IPS-18c (cell line): ENCODE measurements at regions not wholly inside any gene's neighbourhood (a gene's known extent, or its start where the extent isn't known, plus 50 kb on each side); places are given as distances from the start of the nearest gene placed in this dataset.
"Not testable (repeated sequence)": the region's sequence is repeated elsewhere in the genome, so short reads cannot be mapped to it uniquely, and the experiment has no call there.

ENCODE experiments used
- H3K4me3 ChIP-seq: 2 replicates; pipeline ENCODE4 v1.7.0; 2013; ENCODE audit warnings: low read depth, mild to moderate bottlenecking, low read length, moderate library complexity; ENCODE audit not compliant: insufficient read depth
- H3K9me3 ChIP-seq: one replicate; pipeline ENCODE4 v1.6.1; 2013; ENCODE audit warnings: mild to moderate bottlenecking, low read length, moderate library complexity; ENCODE audit not compliant: control insufficient read depth, insufficient read depth

DNA sequence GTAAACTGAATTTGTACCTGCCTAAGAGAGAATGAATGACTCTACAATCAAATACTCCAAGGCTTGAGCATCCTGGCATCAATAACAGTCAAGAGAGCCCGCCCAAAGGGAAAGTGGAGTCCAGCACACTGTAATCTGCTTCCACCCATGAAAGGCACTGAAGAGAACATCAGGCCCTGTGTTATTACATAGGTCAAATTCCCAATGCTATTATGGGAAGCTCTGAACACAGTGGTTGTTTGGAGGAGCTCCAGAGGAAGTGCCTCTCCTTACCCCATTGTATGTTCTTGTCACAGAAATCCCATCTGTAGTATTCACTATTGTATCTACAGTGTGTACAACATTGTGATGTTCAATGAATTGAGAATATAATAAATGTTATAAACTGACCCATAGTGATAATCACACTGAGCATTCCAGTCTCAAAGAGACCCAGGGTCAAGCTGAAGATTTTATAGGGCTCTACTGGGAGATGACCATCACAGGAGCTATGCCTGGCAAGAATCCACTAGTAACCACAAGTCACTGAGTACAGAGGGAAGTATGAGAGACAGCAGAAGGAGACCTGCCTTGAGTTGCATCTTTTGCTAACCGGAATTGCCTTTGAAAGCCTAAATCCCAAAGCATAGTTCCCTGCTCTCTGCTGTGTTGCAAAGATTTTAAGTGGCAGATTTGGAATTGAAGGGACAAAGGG is 446.7 kb downstream of the GJA1 start:
- H3K4me3 ChIP-seq = no peak overlapping the region
- H3K9me3 ChIP-seq = no peaks in the 10 kb centered on the region

DNA sequence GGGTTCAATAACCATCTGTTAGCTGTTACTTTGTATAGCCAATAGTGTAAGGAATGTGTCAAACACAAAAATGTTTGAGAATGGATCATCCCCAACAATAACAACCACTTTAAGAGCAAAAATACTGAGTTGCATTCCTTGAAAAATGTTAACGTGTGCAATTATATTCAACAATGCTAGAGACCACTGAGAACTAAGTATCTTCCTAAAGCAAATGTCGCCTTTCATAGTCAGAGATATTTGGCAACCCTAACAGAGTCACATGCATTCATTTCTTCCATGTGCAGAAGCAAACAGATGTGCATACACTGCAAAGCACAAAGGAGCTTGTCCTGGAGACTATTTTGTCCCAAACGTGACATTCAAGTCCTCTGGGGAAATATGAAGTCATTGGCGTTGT is 448.6 kb downstream of the GJA1 start:
- Histone ChIP-seq H3K9me3 (no peaks in the 10 kb centered on the region), H3K4me3 (no peak overlapping the region)

DNA sequence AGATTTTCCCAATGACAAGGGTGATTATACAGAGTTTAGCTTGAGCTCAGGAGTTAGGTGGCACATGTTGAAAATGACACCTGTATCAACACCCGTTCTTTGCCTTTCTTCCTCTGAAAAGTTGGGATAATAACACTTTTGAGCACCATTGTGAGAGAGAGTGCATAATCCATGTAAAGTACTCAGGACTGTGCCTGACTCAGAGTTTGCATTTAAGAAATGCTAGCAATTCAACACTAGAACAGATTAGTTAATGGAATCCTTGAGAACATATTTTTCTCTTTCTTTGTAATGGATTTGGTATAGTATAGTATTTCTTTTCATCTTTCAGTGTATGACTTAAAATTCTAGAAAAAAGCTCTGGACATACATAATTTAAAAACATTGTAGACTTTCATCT is 449.2 kb downstream of the GJA1 start:
- H3K9me3 ChIP-seq = no peaks in the 10 kb centered on the region

DNA sequence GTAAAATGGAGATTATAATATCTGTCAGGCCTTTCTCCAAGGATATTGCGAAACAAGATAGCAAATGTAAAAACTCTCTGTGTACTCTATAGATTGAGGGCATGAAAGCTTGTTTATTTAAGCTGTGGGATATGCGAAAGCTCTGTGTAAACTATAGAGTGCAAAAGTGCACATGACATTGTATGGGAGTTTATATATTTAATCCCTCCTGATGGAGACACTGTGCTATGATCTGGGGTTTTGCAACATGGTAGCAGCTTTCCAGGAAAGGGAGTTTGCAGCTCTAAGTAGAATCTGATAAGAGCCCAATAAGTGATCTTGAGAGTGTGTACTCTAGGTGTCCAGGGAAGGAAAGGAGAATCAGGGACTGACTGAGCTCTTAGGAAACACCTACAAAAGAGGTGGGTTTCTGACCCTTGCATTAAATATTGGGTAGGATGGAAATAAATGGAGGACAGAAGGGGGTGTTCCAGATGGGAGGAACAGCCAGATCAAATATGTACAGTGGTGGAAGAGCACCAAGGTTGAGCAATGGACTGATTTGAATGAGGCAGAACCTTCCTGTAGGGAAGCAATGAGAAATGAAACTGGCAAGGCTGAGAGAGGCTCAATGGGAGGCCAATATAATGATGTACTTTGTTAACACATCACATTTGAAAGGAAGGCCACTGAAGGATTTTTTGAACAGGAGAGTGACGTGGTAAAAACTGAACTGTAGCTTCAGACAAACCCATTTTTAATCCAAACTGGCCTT is 450.1 kb downstream of the GJA1 start:
- Histone ChIP-seq H3K9me3 (no peaks in the 10 kb centered on the region), H3K4me3 (no peak overlapping the region)

More for the DNA sequence above, 449.2 kb downstream of the GJA1 start:
- no peak overlapping the region for H3K4me3 ChIP-seq

DNA sequence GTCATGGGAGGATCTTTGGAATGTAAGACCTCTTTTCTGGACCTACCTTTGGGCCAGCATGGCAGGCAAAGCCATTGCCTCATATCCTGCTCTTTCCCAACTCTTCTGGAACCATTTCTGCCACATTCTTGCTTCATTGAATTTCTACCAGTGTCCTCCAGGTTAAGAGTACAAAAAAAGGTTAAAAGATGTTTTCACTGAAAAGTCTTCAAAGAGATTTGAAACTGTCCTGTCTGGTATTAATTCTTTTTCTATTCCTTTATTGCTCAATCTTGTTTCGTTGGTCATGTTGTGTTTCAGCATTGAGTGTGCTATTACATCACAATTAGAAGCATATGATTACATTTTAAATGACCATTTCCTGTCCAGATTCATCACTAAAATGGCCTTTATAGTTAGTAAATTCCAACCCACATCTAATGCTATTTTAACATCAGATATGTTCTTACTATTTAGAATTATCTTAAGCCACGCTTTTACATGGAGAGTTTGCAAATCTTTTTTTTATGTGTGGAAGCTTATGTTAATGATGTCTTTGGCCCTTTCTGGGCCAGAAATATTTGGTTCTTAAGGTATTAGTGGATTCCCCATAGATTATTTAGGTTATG is 450.9 kb downstream of the GJA1 start:
- Histone ChIP-seq H3K9me3 (no peaks in the 10 kb centered on the region), H3K4me3 (no peak overlapping the region)

GRCh38 chr6:121887724-121888123 is 452.3 kb downstream of the GJA1 start:
- Histone ChIP-seq H3K9me3 (no peaks in the 10 kb centered on the region), H3K4me3 (no peak overlapping the region)

GRCh38 chr6:121890307-121890910 is 455.0 kb downstream of the GJA1 start:
- no peaks in the 10 kb centered on the region for H3K9me3 ChIP-seq
- no peak overlapping the region for H3K4me3 ChIP-seq

- H3K4me3 ChIP-seq, H3K9me3 ChIP-seq: not testable (repeated sequence)
Observed at GRCh38 chr6:121895731-121896130, 460.3 kb downstream of the GJA1 start.

DNA sequence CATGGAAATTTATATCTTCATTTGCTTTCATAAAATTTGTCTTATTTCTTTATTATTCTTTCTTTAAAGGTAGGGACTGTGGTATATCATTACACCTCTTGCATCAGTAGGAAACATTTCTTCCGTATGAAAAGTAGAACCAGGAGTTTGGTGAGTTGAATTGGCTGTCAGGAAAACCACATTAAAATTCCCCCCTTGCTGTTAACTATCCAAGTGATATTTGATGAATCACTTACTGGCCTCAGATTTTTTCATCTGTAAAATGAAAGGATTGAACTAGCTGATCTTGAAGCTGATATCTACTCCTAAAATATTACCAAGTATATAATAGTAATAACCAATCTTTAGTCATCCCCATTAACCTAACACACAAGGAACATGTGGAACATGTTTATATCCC is 460.9 kb downstream of the GJA1 start:
- Histone ChIP-seq H3K9me3 (no peaks in the 10 kb centered on the region), H3K4me3 (no peak overlapping the region)

DNA sequence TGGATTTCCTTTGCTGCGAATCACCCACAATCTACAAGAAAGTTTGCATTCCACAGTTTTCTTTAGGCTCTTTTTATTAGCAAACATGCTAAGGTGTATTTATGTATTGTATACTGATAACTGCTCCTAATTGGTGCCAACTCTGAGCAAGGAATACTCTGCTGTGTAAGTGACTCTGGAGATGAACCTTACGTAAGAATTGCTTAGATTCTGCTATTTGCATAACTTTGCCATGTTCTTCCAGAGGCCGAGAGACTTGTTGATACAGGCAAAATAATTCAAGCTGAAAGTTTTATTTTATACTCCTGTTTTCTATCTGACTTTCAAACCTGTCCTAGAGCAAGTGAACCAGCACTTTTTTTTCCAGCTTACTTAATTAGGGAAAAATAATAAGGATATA is 461.3 kb downstream of the GJA1 start:
- H3K9me3 ChIP-seq = no peaks in the 10 kb centered on the region
- H3K4me3 ChIP-seq = no peak overlapping the region

GRCh38 chr6:121897337-121897760 is 461.9 kb downstream of the GJA1 start:
- no peaks in the 10 kb centered on the region for H3K9me3 ChIP-seq

DNA sequence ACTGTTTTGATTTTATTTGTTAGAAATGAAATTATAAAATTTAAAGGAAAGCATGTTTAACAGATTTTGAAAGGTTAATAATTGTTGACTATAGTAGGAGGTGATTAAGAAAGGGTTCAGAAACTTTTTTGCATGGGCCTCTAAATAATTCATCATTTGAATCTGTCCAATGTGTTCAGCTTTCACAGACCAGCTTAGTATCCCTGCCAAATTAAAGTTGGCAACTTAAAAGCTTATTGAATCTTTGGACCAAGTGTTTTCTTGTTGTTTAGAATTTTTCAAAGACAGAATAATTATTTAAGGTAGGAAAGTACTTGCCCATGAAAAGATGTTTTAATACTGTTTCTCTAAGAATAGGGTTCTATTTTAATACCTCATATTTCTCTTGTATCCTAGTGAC is 466.0 kb downstream of the GJA1 start:
- H3K9me3 ChIP-seq = no peaks in the 10 kb centered on the region
- H3K4me3 ChIP-seq = no peak overlapping the region

More at GRCh38 chr6:121897337-121897760, 461.9 kb downstream of the GJA1 start:
- no peak overlapping the region for H3K4me3 ChIP-seq

GRCh38 chr6:121904559-121904958 is 469.1 kb downstream of the GJA1 start:
- no peaks in the 10 kb centered on the region for H3K9me3 ChIP-seq
- no peak overlapping the region for H3K4me3 ChIP-seq

DNA sequence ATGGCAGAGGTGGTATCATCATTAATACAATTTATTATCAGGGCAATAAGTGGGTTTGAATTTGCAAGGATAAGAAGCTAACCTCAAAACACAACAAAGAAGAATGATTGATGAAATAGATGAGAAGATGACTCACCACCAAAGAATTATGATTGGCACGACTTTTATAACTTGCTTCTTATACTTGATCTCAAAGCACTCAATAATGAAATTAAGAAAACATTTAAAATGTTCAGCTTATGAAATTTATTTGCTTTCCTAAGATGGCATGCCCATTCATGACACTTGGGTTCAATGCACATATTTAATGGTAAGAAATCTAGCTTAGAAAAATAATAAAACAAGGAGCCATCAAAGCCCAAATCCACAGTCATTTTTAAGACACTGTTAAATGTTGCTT is 477.5 kb downstream of the GJA1 start:
- H3K9me3 ChIP-seq = no peaks in the 10 kb centered on the region
- H3K4me3 ChIP-seq = no peak overlapping the region

DNA sequence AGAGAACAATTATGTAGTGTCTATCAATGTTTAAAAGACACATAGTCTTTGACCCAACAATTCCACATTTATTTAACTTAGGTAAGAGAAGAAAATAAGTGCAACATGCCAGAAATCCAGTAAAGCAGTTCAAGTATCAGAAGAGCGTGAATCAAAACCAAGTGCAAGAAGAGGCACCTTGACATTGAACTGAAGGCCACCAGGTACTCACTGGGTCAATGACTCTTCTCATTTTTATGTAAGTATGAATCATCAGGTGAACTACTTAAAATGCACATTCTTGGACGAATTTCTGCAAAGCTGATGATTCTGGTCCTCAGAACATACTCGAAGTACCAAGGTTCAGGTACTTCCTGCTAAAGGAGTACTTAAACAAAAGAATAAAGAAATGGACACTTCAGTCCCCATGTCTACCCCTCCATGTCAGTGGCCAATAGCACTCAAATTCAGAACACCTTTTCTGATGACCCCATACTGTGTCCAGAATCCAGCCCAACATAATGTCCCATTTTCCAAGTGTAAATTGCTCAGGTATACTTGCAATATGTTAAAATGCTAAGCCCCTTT is 481.9 kb downstream of the GJA1 start:
- no peaks in the 10 kb centered on the region for H3K9me3 ChIP-seq
- H3K4me3 ChIP-seq = no peak overlapping the region

DNA sequence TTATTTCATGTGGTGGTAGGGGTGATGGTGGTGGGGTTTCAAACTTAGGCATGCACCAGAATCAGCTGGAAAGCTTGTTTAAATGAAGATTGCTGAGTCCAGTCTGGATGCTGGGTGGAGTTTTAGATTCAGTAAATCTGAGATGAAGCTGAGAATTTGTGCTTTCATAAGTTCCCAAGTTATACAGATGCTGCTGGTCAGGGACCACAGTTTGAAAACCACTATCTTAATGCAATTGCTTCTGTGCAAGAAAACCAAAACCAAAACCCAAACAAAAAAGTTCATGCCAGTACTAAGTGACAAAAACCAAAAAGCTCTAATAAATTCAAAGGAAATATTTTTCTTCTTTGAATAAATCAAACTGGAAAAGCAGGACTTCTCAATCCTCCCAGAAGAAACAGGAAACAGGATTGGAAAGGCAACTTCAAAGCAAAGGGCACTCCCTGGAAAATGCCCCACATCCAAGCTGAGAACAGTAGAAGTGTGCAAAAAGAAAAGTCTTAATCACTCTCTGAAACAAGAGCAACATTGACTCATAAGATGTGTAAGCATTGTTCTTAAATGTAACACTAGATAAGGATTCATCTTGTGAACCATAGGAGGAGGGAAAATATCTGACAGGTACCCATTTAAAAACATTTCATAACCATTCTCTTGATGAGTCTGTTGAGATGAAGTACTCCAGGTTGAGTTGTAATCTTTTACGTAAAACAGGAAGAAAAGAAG is 481.5 kb upstream of the HSF2 start:
- no peak overlapping the region for H3K4me3 ChIP-seq

DNA sequence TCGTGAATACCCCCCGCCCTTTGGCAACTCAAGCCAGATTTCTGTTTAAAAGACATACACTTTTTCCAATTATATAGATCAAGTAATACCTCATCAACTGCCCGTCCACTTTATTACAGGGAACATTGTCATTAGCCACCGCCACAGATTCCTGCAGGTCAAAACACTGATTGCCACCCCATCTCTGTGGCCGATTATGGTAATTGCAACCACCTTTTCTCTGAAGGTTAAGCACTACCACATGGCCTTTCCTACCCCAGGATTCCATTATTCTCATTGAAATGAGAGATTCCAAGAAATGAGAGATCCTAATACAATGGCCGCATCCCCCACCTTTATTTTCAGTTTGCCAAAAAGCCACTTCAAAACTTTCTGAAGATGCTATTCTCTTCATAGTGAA is 478.8 kb upstream of the HSF2 start:
- Histone ChIP-seq H3K4me3 (no peak overlapping the region), H3K9me3 (no peaks in the 10 kb centered on the region)

More for the DNA sequence above, 481.5 kb upstream of the HSF2 start:
- H3K9me3 ChIP-seq = no peaks in the 10 kb centered on the region
